AG04449 (cell line): ENCODE measurements at regions not wholly inside any gene's neighbourhood (a gene's known extent, or its start where the extent isn't known, plus 50 kb on each side); places are given as distances from the start of the nearest gene placed in this dataset.

Experiments
- CTCF ChIA-PET: fragments of 350-600 bp; formaldehyde crosslinking; extraction: SDS; loops from one replicate; lab custom pipeline; 2021; ENCODE audit warnings: antibody characterized with exemption; lab: Yijun Ruan, JAX
- POLR2A ChIA-PET: fragments of 400-600, 350-600 bp; formaldehyde crosslinking; extraction: SDS; loops from one replicate; lab custom pipeline; 2020; ENCODE audit warnings: antibody characterized with exemption, inconsistent platforms; lab: Yijun Ruan, JAX
- DNase-seq: peaks from one replicate; pipeline ENCODE4 v3.0.0-alpha.2; 2010; ENCODE audit warnings: low read depth, low spot score
- H3K4me3 ChIP-seq: 2 replicates; pipeline ENCODE4 v1.5.1; 2011; ENCODE audit warnings: low read depth, mild to moderate bottlenecking, control low read depth, low read length
- CTCF ChIP-seq: IDR thresholded peaks from one replicate; pipeline ENCODE4 v1.5.1; 2011; ENCODE audit warnings: mild to moderate bottlenecking, moderate library complexity, low read length, control low read depth, inconsistent platforms; ENCODE audit not compliant: insufficient read depth; ENCODE audit errors: missing control alignments

GRCh38 chr18:25454270-25454659 lies 102.3 kb upstream of the ZNF521 start:
- ChIA-PET POLR2A (no interaction called here), CTCF (no interaction called here)
- TF ChIP-seq CTCF: no peak
- DNase-seq: no peak
- H3K4me3 ChIP-seq: no peak overlapping the region

- TF ChIP-seq CTCF: no peak
- no peak overlapping the region for H3K4me3 ChIP-seq
- ChIA-PET POLR2A (no interaction called here), CTCF (no interaction called here)
- DNase-seq: peak; percentile 37
These were observed 101.7 kb upstream of the ZNF521 start for GRCh38 chr18:25453556-25454269.

- POLR2A ChIA-PET: no interaction called here
- CTCF ChIA-PET: no interaction called here
- no peak for TF ChIP-seq CTCF
- no peak overlapping the region for H3K4me3 ChIP-seq
- DNase-seq: no peak
These were observed 99.2 kb upstream of the ZNF521 start for GRCh38 chr18:25451077-25451658.

- no peak for DNase-seq
- no peak overlapping the region for H3K4me3 ChIP-seq
- no peak for TF ChIP-seq CTCF
- ChIA-PET CTCF (no interaction called here), POLR2A (no interaction called here)
These were observed 97.1 kb upstream of the ZNF521 start for GRCh38 chr18:25449046-25449445.

GRCh38 chr18:25446972-25447371 lies 95.0 kb upstream of the ZNF521 start:
- CTCF ChIA-PET: no interaction called here
- POLR2A ChIA-PET: no interaction called here

More at GRCh38 chr18:25446972-25447371, 95.0 kb upstream of the ZNF521 start:
- no peak for DNase-seq
- H3K4me3 ChIP-seq: no peak overlapping the region
- TF ChIP-seq CTCF: no peak
